ENCODE measurements at regions not wholly inside any gene's neighbourhood (a gene's known extent, or its start where the extent isn't known, plus 50 kb on each side); places are given as distances from the start of the nearest gene placed in this dataset.

DNA sequence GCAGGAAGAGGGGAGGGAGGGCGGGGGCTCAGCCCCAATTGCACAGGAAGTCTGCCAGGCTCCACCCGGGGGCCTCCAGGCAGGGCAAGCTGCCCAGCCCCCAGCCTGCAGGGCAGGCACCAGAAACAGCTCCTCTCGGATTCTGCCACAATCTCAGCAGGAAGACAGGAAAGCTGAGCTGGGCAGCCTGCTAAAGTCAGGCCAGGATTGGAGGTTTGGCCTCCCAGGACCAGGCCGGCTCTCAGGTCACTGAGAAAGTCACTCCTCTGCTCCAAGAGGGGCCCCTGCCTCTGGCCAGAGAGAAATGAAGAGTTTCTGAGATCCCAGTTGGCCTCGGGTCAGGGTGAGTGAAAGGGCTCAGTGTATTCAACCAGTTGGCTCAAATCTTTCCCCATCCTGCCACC is 54.6 kb upstream of the STXBP1 start:
- peak overlapping the region in 1 of 4 donors; percentile 19 for H3K4me3 ChIP-seq
- H3K36me3 ChIP-seq, result peaks cover 0 to 23% (median 11%) of the 10 kb centered on the region in 4 donors
- ATAC-seq (ENCODE audit: low FRiP score in 2 of 2), result no peak
- no peaks in the 10 kb centered on the region for H3K9me3 ChIP-seq
- peaks cover 82 to 99% (median 90%) of the 10 kb centered on the region in 4 donors for H3K4me1 ChIP-seq
- no peaks in the 10 kb centered on the region for H3K27me3 ChIP-seq
- WGBS, 2 donors, result 10% methylated on average over 2 of the region's 5 CpGs; no CpG with 5 or more reads in 1 of the 2 donors
- TF ChIP-seq POLR2A (IDR thresholded peaks at IDR 0.05), result no peak
- peak in 1 of 2 donors; percentile 16 for TF ChIP-seq POLR2AphosphoS5 (IDR thresholded peaks at IDR 0.05)
- TF ChIP-seq, protein P1, sequence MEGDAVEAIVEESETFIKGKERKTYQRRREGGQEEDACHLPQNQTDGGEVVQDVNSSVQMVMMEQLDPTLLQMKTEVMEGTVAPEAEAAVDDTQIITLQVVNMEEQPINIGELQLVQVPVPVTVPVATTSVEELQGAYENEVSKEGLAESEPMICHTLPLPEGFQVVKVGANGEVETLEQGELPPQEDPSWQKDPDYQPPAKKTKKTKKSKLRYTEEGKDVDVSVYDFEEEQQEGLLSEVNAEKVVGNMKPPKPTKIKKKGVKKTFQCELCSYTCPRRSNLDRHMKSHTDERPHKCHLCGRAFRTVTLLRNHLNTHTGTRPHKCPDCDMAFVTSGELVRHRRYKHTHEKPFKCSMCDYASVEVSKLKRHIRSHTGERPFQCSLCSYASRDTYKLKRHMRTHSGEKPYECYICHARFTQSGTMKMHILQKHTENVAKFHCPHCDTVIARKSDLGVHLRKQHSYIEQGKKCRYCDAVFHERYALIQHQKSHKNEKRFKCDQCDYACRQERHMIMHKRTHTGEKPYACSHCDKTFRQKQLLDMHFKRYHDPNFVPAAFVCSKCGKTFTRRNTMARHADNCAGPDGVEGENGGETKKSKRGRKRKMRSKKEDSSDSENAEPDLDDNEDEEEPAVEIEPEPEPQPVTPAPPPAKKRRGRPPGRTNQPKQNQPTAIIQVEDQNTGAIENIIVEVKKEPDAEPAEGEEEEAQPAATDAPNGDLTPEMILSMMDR (IDR thresholded peaks at IDR 0.05), result no peak
- TF ChIP-seq EP300 (IDR thresholded peaks at IDR 0.05), result no peak
- DNase-seq, result no peak
- H3K27ac ChIP-seq, result peak overlapping the region; percentile 85 to 97 (median 92)

DNA sequence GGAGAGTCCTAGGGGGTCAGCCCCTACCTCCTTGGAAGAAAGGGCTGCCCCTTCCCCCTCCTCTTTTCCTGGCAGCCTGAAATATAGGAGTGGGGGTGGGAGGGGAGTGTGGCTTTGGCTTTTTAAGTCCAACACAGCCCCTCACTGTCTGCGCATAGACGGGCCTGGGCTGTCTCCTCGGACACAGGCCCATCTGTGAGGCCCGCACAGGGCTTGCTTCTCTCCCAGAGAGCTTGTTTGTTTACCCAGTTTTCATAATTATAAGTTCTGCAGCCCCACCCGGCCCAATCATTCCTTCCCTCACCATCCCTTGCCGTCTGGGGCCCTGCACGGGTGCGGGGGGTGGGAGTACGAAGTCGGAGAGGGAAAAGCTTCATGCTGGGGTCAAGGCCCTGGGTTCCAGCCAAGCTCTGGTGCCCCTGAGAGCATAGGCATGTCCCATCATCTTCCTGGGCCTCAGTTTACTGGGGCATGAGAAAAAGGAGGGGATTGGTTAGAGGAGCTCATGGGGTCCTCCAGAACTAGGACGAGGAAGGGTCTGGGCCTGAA is 54.0 kb upstream of the STXBP1 start:
- H3K4me1 ChIP-seq, result peaks cover 88 to 100% (median 94%) of the 10 kb centered on the region in 4 donors
- no peak overlapping the region for H3K4me3 ChIP-seq
- H3K27me3 ChIP-seq, result no peaks in the 10 kb centered on the region
- TF ChIP-seq, protein P1 (IDR thresholded peaks at IDR 0.05), result no peak
- TF ChIP-seq POLR2A (IDR thresholded peaks at IDR 0.05) (no peak), POLR2AphosphoS5 (IDR thresholded peaks at IDR 0.05) (no peak), EP300 (IDR thresholded peaks at IDR 0.05) (no peak)
- peak overlapping the region; percentile 85 to 97 (median 92) for H3K27ac ChIP-seq
- no peak for ATAC-seq (ENCODE audit: low FRiP score in 2 of 2)
- no peaks in the 10 kb centered on the region for H3K9me3 ChIP-seq
- 39 to 46% methylated on average over 11 of the region's 11 CpGs for WGBS, 2 donors
- peaks cover 0 to 23% (median 11%) of the 10 kb centered on the region in 4 donors for H3K36me3 ChIP-seq
- DNase-seq, result no peak

DNA sequence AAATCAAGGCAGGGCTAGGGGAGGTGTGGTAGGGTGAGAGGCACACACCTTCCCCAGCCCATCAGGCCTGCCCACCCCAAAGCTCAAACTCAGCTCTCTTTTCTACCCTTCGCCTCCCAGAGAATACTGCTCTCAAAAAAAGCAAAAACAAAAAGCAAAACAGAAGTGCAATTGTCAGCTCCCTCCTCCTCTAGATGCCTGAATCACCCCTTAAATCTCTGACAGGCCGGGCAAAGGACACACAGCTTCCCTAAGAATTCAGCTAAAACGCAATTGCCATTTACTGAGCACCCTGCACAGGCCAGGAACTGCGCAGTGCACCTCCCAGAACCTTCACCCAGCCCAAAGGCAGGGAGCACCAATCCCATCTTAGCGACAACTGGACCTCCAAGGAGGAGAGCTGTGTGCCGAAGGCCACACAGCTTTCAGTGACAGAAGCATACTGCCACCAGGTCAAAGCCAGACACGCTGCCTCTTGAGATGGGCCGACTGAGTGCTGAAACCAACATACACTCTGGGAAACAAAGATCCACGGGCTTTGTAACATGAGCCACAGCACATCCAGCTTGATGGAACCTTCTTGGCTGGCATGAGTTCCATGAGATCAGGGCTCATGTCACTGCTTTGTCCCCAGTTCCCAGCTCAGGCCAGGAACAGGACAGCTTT is 53.4 kb upstream of the STXBP1 start:
- no peaks in the 10 kb centered on the region for H3K27me3 ChIP-seq
- ATAC-seq (ENCODE audit: low FRiP score in 2 of 2), result no peak
- no peak overlapping the region for H3K4me3 ChIP-seq
- WGBS, 2 donors, result 61 to 67% methylated on average over 8 of the region's 9 CpGs
- peaks cover 0 to 24% (median 11%) of the 10 kb centered on the region in 4 donors for H3K36me3 ChIP-seq
- no peaks in the 10 kb centered on the region for H3K9me3 ChIP-seq
- DNase-seq, result no peak
- TF ChIP-seq EP300 (IDR thresholded peaks at IDR 0.05) (no peak), POLR2AphosphoS5 (IDR thresholded peaks at IDR 0.05) (no peak), POLR2A (IDR thresholded peaks at IDR 0.05) (no peak)
- TF ChIP-seq, protein P1 (IDR thresholded peaks at IDR 0.05), result no peak
- peak overlapping the region; percentile 85 to 97 (median 92) for H3K27ac ChIP-seq
- peaks cover 88 to 100% (median 95%) of the 10 kb centered on the region in 4 donors for H3K4me1 ChIP-seq

DNA sequence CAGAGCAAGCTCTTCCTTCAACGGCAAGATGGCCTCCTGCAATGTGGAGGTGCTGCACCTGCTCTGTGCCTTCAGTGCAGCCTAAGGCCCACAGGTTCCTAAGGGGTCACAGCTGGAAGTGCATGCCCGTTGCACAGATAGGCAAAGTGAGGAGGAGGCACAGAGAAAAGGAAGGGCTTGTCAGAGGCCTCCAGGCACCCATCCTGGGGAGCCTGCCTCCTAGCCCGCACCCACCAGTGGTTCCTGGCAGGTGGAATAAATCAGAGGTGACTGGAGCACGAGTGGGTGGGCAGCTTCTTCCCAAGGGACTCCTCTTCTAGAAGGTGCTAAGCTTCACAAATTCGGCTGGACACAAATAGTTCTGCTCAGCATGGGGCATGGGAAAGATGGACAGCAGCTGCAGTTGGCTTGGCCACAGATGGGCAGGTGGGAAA is 52.8 kb upstream of the STXBP1 start:
- Histone ChIP-seq H3K4me1 (peaks cover 90 to 98% (median 96%) of the 10 kb centered on the region in 4 donors), H3K4me3 (no peak overlapping the region), H3K27ac (peak overlapping the region; percentile 85 to 97 (median 92)), H3K9me3 (no peaks in the 10 kb centered on the region), H3K36me3 (peaks cover 0 to 29% (median 11%) of the 10 kb centered on the region in 4 donors), H3K27me3 (no peaks in the 10 kb centered on the region)
- ATAC-seq (ENCODE audit: low FRiP score in 2 of 2) (no peak), DNase-seq (no peak)
- TF ChIP-seq POLR2A (IDR thresholded peaks at IDR 0.05), result no peak
- TF ChIP-seq, protein P1 (IDR thresholded peaks at IDR 0.05), result no peak
- TF ChIP-seq EP300 (IDR thresholded peaks at IDR 0.05), result no peak
- no peak for TF ChIP-seq POLR2AphosphoS5 (IDR thresholded peaks at IDR 0.05)
- 77 to 83% methylated on average over 3 to 5 of the region's 5 CpGs for WGBS, 2 donors
